Stimulated activated naive CD8-positive, alpha-beta T cell treated with anti-CD3 and anti-CD28 coated beads, Interleukin-15, Interleukin-2, amounts not matched to agents 100 ng/mL and 50 ng/mL, for 24 hours (primary cell): ENCODE measurements at regions not wholly inside any gene's neighbourhood (a gene's known extent, or its start where the extent isn't known, plus 50 kb on each side); places are given as distances from the start of the nearest gene placed in this dataset.

Experiments used
- H3K27ac Mint-ChIP-seq: one replicate; pipeline ENCODE4 v1.8.0; 2021; ENCODE audit warnings: mild to moderate bottlenecking, mixed read lengths
- H3K27me3 Mint-ChIP-seq: one replicate; pipeline ENCODE4 v1.8.0; 2021; ENCODE audit warnings: mixed read lengths
- H3K36me3 Mint-ChIP-seq: one replicate; pipeline ENCODE4 v1.8.0; 2021; ENCODE audit warnings: low read depth, mixed read lengths
- H3K4me1 Mint-ChIP-seq: one replicate; pipeline ENCODE4 v1.8.0; 2021; ENCODE audit warnings: low read depth, mixed read lengths
- H3K4me3 Mint-ChIP-seq: one replicate; pipeline ENCODE4 v1.8.0; 2021; ENCODE audit warnings: mild to moderate bottlenecking, mixed read lengths
- H3K9me3 Mint-ChIP-seq: one replicate; pipeline ENCODE4 v1.8.0; 2021; ENCODE audit warnings: mixed read lengths

- Mint-ChIP-seq H3K27me3 (no peaks in the 10 kb centered on the region), H3K4me3 (no peak overlapping the region), H3K9me3 (peaks cover 3% of the 10 kb centered on the region), H3K4me1 (no peaks in the 10 kb centered on the region), H3K27ac (no peak overlapping the region), H3K36me3 (no peaks in the 10 kb centered on the region)
Observed at GRCh38 chr3:3701949-3702348, 97.3 kb upstream of the LRRN1 start.

- no peak overlapping the region for H3K4me3 Mint-ChIP-seq
- H3K27me3 Mint-ChIP-seq, result no peaks in the 10 kb centered on the region
- no peak overlapping the region for H3K27ac Mint-ChIP-seq
- H3K4me1 Mint-ChIP-seq, result no peaks in the 10 kb centered on the region
- peaks cover 3% of the 10 kb centered on the region for H3K9me3 Mint-ChIP-seq
- no peaks in the 10 kb centered on the region for H3K36me3 Mint-ChIP-seq
Observed at GRCh38 chr3:3699816-3700633, 99.2 kb upstream of the LRRN1 start.

DNA sequence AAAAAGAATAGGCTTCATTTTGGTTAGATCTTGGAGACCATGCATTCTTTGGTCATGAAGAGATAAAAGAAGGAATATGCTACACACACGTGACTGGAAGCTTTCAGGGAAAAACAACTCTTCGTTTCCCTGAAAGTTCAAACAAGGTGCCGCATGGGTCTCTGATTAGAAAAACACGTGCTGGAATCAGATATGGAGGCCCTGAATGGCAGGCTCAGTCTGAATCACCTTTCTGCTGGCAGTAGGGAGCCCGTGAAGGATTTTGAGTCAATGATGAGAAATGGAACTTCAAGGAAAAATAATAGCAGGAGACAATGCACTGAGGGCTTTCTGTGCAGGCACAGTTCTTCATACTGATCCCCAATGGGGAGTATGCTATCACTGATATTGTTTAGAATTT lies 99.8 kb upstream of the LRRN1 start:
- H3K4me1 Mint-ChIP-seq, result no peaks in the 10 kb centered on the region
- H3K27me3 Mint-ChIP-seq, result no peaks in the 10 kb centered on the region
- no peak overlapping the region for H3K4me3 Mint-ChIP-seq
- peaks cover 3% of the 10 kb centered on the region for H3K9me3 Mint-ChIP-seq
- no peaks in the 10 kb centered on the region for H3K36me3 Mint-ChIP-seq
- no peak overlapping the region for H3K27ac Mint-ChIP-seq

DNA sequence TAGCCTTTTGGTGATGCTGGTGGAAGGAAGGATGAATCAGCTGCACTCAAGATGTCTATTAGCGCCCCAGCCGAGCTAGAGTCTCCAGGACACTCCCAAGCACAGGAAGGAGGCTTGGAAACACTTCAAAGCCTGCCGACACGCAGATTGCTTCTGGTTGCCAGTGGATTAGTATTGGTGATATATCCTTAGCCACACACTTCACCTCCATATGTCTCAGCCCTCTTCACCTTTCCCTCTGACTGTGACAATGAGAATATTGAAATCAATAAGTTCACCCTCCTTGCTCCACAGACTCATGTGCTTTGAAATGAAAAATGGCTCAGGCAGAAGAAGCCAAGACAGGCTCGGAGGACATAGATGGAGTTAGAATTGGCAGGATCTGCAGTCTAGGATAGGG lies 102.9 kb upstream of the LRRN1 start:
- Mint-ChIP-seq H3K9me3 (peaks cover 3% of the 10 kb centered on the region), H3K4me3 (no peak overlapping the region)

DNA sequence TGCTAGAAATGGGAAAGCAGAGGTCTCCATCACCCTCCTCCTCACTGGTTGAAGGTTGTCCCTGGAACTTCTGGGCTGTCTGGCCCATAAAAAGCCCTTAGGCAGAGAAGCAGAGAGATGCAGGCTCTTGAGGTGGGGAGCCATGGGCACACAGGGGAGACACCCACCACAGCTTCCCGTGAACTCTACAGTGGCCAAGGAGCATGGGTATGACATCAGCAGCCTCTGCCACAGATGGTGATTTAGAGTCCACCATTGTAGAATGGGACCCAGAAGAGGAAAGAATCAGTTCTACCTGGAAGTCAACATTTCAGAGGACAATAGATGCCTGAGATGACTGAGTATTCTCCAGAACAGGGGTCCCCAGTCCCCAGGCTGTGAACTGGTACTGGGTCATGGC lies 105.6 kb upstream of the LRRN1 start:
- Mint-ChIP-seq H3K27ac (no peak overlapping the region), H3K4me1 (no peaks in the 10 kb centered on the region), H3K36me3 (no peaks in the 10 kb centered on the region), H3K27me3 (no peaks in the 10 kb centered on the region), H3K9me3 (peaks cover under 1% of the 10 kb centered on the region), H3K4me3 (no peak overlapping the region)

More for the DNA sequence above, 102.9 kb upstream of the LRRN1 start:
- Mint-ChIP-seq H3K36me3 (no peaks in the 10 kb centered on the region), H3K27me3 (no peaks in the 10 kb centered on the region), H3K27ac (no peak overlapping the region), H3K4me1 (no peaks in the 10 kb centered on the region)

- no peaks in the 10 kb centered on the region for H3K36me3 Mint-ChIP-seq
- H3K4me1 Mint-ChIP-seq, result no peaks in the 10 kb centered on the region
- H3K27me3 Mint-ChIP-seq, result no peaks in the 10 kb centered on the region
- peaks cover 4% of the 10 kb centered on the region for H3K9me3 Mint-ChIP-seq
- no peak overlapping the region for H3K4me3 Mint-ChIP-seq
- H3K27ac Mint-ChIP-seq, result no peak overlapping the region
Observed at GRCh38 chr3:3689601-3690375, 109.4 kb upstream of the LRRN1 start.

- Mint-ChIP-seq H3K27me3 (no peaks in the 10 kb centered on the region), H3K9me3 (peaks cover 4% of the 10 kb centered on the region), H3K4me3 (no peak overlapping the region), H3K27ac (no peak overlapping the region), H3K36me3 (no peaks in the 10 kb centered on the region), H3K4me1 (no peaks in the 10 kb centered on the region)
Observed at GRCh38 chr3:3686907-3687648, 112.2 kb upstream of the LRRN1 start.

- Mint-ChIP-seq H3K9me3 (peaks cover 4% of the 10 kb centered on the region), H3K4me3 (no peak overlapping the region), H3K27ac (no peak overlapping the region), H3K27me3 (no peaks in the 10 kb centered on the region), H3K4me1 (no peaks in the 10 kb centered on the region), H3K36me3 (no peaks in the 10 kb centered on the region)
Observed at GRCh38 chr3:3685721-3686120, 113.5 kb upstream of the LRRN1 start.

DNA sequence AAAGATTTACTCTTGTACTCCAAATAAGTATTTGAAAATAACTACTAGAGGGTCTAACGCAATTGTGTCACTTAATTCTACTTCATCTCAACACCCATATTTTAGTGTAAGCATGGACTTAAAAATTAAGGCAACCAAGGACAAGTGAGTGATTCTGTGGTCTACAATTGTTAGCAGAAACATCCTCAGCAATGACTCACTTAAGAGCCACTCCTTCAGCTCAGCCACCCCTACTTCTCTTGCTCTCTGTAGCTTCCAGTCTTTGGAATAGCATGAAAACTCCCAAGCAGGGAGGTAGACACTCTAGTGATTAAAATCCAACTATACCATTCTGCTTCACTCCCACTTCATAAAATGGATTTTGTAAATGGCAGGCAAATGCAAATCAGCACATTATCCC lies 116.0 kb upstream of the LRRN1 start:
- Mint-ChIP-seq H3K4me3 (no peak overlapping the region), H3K4me1 (no peaks in the 10 kb centered on the region), H3K36me3 (no peaks in the 10 kb centered on the region), H3K27ac (no peak overlapping the region), H3K27me3 (no peaks in the 10 kb centered on the region), H3K9me3 (peaks cover 7% of the 10 kb centered on the region)

GRCh38 chr3:3675801-3676200 lies 123.4 kb upstream of the LRRN1 start:
- H3K4me1 Mint-ChIP-seq, result no peaks in the 10 kb centered on the region
- peaks cover 4% of the 10 kb centered on the region for H3K9me3 Mint-ChIP-seq
- H3K4me3 Mint-ChIP-seq, result no peak overlapping the region
- no peaks in the 10 kb centered on the region for H3K27me3 Mint-ChIP-seq
- H3K36me3 Mint-ChIP-seq, result no peaks in the 10 kb centered on the region
- no peak overlapping the region for H3K27ac Mint-ChIP-seq

DNA sequence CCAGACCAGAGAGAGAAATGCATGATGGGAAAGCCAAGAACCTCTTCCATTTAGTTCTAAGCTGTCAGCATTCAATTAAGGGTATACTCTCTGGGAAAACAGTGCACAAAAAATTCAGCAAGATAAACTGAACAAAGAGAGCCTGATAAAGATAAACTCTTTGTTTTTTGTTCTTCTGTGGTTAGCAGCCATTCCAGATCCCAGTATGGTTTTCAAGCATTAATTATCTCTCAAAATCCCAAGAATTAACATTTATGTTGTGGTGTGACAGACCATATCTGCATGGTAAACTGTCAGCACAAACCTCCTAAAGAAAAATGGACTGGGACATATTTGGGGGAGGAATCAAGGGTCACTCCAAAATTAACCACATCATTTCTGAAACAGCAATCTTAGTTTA lies 124.0 kb upstream of the LRRN1 start:
- H3K27ac Mint-ChIP-seq, result no peak overlapping the region
- H3K36me3 Mint-ChIP-seq, result no peaks in the 10 kb centered on the region
- peaks cover 4% of the 10 kb centered on the region for H3K9me3 Mint-ChIP-seq
- H3K4me1 Mint-ChIP-seq, result no peaks in the 10 kb centered on the region
- H3K4me3 Mint-ChIP-seq, result no peak overlapping the region
- no peaks in the 10 kb centered on the region for H3K27me3 Mint-ChIP-seq

GRCh38 chr3:3666664-3667063 lies 132.6 kb upstream of the LRRN1 start:
- H3K4me3 Mint-ChIP-seq, result no peak overlapping the region
- no peaks in the 10 kb centered on the region for H3K36me3 Mint-ChIP-seq
- H3K4me1 Mint-ChIP-seq, result peaks cover 5% of the 10 kb centered on the region
- no peaks in the 10 kb centered on the region for H3K27me3 Mint-ChIP-seq
- no peak overlapping the region for H3K27ac Mint-ChIP-seq
- no peaks in the 10 kb centered on the region for H3K9me3 Mint-ChIP-seq

- Mint-ChIP-seq H3K36me3 (no peaks in the 10 kb centered on the region), H3K9me3 (no peaks in the 10 kb centered on the region), H3K27me3 (no peaks in the 10 kb centered on the region), H3K4me3 (no peak overlapping the region), H3K4me1 (peaks cover 5% of the 10 kb centered on the region), H3K27ac (no peak overlapping the region)
Observed at GRCh38 chr3:3665961-3666640, 133.1 kb upstream of the LRRN1 start.

GRCh38 chr3:3665546-3665945 lies 133.7 kb upstream of the LRRN1 start:
- no peak overlapping the region for H3K27ac Mint-ChIP-seq
- H3K36me3 Mint-ChIP-seq, result no peaks in the 10 kb centered on the region
- H3K4me1 Mint-ChIP-seq, result peaks cover 5% of the 10 kb centered on the region
- no peak overlapping the region for H3K4me3 Mint-ChIP-seq
- H3K27me3 Mint-ChIP-seq, result no peaks in the 10 kb centered on the region
- no peaks in the 10 kb centered on the region for H3K9me3 Mint-ChIP-seq

DNA sequence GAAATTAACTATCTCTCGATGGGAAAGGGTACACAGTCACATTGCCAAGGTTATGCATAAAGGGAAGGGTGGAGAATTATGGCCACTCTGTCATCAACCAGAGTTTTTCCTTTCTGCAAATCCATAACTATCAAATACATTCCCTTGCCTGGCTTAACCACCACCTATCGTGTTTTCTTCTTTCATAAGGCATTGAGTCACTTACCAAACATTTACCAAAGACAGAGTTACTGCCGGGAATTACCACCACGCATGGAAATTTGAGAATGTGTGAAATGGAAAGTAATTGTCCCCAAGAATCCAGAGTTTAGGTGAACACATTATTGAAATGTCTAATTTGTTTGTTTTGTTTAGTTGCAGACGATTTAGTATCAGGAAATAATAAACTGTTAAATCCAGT lies 134.3 kb upstream of the LRRN1 start:
- Mint-ChIP-seq H3K27me3 (no peaks in the 10 kb centered on the region), H3K4me3 (no peak overlapping the region), H3K36me3 (no peaks in the 10 kb centered on the region), H3K27ac (no peak overlapping the region), H3K4me1 (peaks cover 5% of the 10 kb centered on the region), H3K9me3 (no peaks in the 10 kb centered on the region)
